ENCODE measurements at regions not wholly inside any gene's neighbourhood (a gene's known extent, or its start where the extent isn't known, plus 50 kb on each side); places are given as distances from the start of the nearest gene placed in this dataset.

DNA sequence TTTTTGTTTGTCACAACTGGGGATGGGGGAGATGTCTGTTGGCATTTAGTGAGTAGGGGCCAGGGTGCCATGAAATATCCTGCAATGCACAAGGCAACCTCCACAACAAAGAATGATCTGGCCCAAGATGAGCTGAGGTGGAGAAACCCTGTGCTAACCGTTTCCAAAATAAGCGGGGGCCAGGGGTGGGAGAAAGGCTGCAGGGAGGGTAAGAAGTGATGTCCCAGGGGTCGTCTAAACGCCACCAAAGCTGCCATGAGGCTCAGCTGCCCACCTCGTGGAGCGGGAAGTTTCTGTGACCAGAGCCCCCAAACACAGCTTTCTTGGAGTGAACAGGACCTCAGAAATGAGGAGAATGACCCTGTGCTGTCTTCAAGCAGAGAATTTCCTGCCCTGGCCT is 76.5 kb upstream of the CDH5 start:
- intact Hi-C loops (cut with micrococcal nuclease): no loop called here

DNA sequence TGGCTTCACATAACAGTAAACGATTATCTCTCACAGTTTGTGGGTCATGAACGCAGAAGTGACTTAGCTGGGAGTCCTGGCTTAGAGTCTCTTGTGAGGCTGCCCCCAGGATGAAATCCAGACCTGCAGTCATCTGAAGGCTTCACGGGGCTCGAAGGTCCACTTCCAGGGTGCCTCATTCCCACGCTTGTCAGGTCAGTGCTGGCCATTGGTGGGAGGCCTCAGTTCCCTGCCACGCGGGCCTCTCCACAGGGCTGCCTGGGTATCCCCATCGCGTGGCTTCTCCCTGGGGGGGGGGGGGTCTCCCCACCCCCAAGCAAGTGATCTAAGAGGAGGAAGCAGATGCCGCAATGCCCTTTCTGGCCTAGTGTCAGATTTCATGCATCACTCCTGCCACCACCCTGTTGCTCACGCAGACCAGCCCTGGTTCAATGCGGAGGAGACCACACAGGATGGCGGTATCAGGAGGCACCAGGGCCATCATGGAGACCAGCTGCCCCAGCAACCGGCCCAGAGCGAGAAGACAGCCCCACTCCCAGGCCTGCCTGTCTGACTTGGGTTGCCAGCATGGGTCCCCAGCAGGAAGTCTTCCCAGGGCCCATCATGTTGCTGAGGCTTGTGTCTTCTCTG is 77.3 kb upstream of the CDH5 start:
- intact Hi-C loops (cut with micrococcal nuclease): no loop called here

DNA sequence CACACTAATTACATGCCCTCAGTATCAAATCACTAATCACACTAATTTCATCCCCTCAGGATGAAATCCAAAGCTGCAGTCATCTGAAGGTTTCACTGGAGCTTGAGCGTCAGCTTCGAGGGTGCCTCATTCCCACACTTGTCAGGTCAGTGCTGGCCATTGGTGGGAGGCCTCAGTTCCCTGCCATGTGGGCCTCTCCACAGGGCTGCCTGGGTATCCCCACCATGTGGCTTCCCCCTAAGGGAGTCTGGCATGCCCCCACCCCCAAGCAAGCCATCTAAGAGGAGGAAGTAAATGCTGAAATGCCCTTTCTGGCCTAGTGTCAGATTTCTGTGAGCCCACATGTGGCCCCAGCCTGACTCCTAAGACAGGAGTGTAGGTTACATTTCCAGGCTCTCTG is 78.6 kb upstream of the CDH5 start:
- intact Hi-C loops (cut with micrococcal nuclease): no loop called here

DNA sequence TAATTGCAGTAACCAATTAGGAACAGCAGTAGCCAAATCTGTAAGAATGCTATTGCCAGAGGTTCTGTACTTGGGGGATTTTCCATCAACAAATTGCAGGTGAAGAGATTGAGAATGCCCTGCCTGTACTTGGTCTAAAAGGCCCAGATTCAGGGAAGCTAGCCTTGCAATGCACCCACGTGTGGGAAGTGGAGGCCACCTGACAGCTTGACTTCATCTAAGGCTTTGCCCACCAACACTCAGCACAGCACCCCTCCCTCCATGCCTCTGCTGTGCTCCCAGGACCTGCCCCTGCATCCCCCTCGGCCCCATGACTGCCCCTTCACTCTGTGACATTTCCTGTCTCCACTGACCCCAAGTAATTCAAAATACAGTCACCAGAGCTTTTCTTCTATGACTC is 79.1 kb upstream of the CDH5 start:
- intact Hi-C loops (cut with micrococcal nuclease): no loop called here

DNA sequence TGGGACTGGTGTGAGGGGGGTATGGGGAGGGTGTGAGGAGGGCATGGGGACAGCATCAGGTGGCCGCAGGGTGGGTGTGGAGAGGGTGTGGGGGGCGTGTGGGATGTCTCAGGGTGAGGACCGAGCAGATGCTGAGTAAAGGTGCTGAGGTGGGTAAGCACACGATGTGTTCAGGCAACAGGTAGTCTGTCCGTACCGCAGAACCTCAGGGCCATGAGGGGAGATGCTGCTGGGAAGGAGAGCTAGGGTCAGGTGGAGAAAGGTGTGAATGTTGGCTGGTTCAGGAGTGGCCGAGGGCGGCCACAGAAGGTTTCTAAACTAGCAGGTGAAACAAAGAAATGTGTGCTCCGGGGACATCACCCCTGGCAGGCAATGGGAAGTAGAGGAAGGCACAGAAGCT is 80.0 kb upstream of the CDH5 start:
- intact Hi-C loops (cut with micrococcal nuclease): no loop called here

DNA sequence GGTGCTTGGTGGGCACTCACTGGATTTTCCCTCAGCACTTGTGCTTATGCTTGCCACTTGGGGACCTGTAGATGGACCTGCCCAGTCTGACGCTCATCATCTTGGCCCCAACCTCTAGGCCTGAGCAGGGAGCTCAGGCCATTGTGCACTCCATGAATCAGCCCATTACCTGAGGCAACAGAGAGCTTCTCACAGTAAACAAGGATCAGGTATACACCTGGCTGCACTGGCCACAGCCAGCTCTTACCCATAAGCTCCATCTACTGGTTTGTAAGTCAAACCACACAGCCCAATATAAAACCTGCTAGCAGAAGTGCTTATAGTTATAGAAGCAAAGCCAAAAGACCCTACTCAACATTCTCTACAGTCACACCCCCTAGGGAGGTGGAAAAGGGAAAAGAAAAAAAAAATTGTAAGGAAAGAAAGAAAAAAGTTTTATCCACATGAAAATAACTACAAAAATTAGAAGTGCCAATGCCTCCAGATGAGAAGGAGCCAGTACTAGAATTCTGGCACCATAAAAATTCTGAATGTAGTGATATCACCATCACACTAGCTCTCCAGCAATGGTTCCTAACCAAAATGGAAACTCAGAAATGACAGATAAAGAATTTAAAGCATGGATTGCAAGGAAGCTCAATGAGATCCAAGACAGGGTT is 87.8 kb upstream of the CDH5 start:
- intact Hi-C loops (cut with micrococcal nuclease): no loop called here

DNA sequence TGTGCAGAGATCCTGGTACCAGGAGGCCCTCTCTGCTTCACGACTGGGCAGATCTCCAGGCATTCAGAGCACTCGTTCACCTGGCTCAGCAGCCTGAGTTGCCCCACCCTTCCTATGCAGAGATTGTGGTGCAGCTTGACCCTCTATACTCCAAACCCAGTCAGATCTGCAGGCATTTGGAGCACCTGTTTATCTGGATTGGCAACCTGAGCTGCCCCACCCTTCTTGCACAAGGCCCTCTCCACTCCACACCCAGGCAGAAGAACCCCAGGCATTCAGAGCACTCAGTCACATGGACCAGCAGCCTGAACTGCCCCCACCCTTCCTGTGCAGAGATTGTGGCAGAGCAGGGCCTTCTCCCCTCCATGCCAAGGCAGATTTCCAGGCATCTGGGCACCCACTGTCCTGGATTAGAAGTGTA is 88.4 kb upstream of the CDH5 start:
- intact Hi-C loops (cut with micrococcal nuclease): no loop called here

DNA sequence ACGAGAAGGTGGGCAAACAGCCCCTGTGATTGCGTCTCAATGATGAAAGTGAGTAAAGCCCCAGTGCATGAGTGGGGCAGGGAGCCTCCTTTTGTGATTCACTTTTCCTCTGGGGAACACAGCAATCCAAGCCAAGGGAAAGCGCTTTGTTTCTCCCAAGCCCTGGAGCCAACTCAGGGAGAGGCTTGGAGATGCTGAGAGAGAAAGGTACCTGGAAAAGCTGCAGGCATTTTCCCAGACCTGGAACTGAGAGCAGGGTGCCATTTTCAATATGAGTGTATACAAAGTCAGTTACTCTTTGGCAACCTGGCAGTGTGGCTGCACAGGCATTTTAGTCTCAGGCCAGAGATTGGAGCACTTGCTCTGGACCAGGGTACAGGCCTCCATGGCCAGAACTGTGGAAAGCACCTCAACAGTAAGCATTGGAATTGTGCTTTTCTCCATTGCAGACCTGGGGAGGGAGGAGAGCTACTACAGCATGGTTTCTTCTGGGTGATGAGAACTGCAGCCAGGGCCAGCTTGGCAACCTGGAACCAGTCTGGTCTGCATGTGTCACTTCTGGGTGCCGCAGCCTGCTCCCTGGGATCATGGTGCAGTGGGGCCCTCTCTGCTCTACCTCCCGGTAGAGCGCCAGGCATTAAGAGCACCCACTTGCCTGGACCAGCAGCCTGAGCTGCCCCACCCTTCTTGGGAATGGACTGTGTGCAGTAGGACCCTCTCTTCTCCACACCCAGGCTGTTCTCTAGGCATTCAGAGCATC is 89.0 kb upstream of the CDH5 start:
- intact Hi-C loops (cut with micrococcal nuclease): no loop called here

DNA sequence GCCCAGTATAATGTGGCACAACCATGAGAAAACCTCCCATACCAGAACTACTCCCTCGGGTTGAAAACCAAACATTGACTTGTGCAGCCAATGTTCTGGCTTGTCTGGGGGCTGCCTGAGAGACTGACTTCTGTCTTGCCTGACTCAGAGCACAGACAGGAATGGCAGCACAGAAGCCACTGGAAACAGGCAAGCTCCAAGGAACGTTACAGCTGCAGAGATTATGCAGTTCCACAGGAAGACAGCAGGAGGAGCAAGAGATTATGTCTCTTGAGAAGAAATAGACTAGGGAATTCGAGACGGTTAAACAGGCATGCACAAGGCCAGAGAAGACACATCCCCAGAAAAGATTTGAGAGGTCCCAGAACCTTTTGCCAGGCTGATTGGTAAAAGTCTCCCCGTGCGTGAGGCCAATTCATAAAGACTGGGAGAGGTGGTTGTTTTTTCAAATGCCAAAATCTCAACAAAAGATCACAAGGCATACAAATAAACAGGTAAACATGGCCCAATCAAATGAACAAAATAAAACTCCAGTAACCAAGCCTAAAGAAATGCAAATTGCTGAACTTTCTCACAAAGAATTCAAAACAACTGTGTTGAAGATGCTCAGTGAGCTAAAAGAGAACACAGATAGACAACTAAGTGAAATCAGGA is 90.6 kb upstream of the CDH5 start:
- intact Hi-C loops (cut with micrococcal nuclease): no loop called here

DNA sequence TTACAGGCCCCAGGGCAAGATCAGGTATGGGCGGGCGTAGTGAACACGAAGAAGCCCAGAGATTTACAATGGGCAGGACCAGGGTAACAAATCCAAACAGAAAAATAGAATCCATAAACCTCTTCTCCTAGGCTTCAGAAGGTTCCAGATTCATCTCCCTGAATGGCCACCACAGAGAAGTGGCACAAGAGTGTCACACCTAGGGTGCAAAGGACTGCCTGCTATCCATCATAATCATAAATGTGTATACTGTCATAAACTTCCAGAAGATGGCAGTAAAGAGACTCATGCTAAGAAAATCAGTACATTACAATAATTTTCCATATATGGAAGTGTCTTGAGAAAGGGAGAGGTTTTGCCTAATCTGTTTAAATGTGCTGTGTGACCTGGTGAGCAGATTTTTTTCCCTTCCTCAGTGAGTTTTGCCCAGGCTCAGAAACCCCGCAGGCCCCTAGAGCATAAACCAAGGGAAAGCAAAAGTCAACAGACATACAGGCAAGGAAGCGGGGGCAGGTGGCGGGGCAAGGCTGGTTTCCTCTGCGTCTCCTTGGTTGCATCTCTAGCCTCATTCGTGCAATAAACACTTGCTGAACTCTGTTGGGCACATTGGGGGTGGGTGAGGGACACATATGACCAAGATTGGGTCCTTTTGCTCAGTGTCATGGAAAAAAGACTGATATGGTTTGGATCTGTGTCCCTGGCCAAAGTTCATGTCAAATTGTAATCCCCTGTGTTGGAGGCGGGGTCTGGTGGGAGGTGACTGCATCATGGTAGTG is 92.0 kb upstream of the CDH5 start:
- intact Hi-C loops (cut with micrococcal nuclease): loop anchor here (1.0 kb wide), 1 partner anchor 41 kb away; no protein-coding TSS in a partner anchor

DNA sequence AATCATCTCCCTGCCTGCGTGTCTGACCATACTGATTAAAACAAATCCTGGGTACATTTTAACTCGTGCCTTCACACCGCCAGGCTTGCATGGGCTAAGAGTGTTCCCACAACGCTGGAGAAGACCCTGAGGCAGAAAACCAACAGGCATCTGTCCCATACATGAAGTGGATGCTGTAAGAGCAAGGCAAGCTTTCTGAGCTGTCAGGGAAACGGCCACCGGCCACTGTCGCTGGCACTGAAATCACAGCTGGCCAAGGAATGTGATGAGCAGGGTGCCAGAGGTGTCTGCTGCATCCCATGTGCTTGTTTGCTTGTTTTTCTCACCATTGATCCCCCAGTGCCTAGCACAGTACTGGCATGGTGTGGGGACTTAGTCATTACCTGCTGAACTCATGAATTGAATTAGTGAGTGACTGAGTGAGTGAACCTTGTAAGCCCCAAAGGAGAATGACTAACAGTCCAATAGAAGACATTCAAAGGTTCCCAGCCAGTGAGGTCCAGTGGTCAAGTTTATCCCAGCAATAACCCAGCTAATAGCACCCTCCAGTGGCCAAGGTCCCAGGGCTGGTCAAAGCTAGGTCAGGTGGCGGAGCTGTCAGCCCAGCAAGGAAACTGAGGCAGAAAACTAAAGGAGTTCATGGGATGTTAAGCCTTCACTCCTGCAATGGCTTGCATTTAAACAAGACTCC is 92.7 kb upstream of the CDH5 start:
- intact Hi-C loops (cut with micrococcal nuclease): loop anchor here (1.0 kb wide), 1 partner anchor 42 kb away; no protein-coding TSS in a partner anchor

DNA sequence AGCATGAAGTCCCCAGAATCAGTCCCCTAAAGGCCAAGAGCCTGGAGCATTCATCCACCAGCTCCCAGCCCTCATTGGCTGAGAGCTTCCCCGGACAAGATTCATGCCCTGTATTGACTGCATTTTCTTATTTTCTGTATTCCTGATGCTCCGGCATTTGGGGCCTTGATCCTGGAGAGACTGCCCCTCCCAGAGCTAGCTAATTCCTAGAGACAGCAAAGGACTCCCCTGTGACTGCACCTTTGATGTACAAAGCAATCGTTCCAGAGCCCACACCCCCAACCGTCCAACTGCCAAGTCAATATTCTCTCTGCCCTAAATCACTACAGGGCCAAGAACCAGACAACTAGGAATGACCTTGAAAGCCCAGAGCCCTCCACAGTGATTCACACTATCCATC is 93.4 kb upstream of the CDH5 start:
- intact Hi-C loops (cut with micrococcal nuclease): no loop called here

DNA sequence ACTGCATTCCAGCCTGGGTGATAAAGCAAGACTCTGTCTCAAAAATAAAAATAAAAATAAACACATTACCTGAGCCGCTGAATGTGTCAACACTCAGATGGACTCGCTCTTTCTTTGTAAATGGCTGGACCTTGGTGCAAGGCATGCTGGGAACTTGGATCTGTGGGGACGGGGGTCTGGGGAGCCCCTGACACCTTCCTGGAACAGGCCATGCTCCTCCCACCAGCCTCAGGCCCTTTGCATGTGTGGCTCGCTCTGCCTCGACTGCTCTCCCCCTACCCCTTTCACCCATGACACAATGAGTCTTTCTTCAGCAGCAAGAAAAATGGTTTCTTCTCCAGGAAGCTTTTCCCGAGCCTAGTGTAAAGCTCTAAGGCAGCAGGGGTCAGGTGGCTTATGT is 94.0 kb upstream of the CDH5 start:
- intact Hi-C loops (cut with micrococcal nuclease): no loop called here

DNA sequence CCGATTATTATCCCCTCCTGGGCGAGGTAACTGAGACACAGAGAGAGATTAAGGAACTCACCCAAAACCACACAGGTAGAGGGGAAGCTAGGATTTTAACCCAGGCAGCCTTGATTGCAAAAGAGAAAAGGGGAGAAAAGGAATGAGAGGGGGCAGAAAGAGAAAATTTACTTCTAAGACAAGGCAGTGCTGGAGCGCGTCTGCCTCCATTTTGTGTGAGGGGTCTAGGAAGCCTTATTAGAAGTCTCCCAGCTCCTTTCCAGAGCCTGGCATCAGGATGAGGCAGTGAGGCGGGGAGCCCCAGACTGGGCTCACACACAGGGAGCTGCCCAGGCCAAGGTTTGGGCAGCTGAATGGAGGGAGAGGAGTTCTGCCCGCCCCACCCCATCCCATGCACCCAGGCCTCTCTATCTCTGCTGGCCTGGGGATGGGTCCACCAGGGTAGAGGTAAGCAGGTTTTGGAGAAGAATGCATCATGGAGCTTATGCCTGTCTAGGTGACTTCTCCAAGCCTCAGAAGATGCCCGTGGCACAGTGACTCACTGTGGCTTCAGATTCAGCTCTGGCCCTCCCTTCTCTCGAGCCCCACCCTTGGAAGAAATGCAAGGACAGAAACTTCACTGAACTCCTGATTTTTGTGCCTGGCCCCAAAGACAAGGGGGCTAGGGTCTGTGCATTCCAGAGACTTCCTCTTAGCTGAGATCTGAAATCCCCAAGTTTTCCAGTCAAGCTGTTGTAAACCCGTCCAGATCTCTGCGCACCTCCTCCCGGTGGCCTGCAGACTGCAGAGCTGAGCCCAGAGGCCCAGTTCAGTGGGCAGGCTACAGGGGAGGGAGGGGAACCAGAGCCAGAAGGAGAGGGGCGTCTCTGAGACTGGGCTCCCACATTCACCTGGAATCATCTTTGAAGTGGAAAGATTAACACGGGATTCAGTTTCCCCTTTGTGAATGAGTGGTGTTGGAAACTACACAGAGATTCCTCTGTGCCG is 95.1 kb upstream of the CDH5 start:
- intact Hi-C loops (cut with micrococcal nuclease): no loop called here

DNA sequence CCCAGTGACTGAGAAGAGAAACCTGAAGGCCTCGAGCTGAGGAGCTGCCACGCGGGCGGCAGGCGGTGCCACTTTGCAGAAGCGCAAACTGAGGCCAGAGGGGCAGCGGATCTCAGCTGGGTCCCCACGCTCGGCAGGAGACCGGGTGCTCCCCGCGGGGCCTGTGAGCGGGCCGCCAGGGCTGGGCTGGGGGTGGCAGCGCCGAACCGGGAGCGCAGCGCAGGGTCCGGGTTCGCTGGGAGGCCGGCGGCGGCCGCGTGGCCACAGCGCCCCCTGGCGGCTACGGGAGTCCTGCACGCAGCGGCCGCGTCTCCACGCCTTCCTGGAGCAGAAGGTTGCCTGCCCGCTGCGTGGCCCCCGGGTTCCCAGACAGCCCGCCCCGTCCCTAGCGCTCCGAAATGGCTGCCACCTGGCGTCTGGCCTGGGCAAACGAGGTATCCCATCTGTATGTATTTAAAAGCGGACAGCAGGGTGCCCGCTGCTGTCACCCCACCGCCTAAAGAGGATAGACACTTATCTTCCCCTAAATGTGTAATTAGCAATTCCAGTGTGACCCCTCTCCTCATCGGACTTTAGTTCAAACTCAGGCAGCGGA is 96.1 kb upstream of the CDH5 start:
- intact Hi-C loops (cut with micrococcal nuclease): no loop called here

DNA sequence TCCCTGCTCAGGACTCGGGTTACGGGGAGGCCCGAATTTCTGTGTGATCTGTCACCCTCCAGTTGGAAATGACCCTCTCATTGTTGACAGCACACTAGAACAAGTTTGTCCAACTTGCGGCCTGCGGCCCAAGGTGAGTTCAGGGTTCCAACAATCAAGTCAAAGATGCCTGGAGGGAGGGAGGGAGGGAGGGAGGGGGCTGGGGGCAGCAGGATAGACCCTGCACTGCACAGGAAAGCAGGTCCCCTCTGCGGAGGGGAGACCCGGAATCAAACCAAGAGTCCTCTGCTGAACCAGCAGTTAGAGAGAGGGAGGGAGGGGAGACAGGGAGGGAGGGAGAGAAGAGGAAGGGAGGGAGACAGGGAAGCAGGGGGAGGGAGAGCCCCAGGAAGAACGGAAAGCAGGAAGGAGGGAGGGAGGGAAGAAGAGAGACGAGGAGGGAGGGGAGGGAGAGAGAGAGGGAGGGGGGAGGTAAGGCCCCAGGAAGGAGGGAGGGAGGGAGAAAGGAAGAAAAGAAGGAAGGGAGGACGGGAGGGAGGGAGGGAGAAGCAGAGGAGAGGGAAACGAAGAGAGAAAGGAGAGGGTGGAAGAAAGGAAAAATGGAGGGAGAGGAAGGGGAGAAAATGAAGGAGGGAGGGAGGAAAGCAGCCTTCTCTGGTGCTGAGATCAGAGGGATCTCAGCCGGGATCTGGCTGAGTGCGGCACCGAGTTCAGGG is 96.7 kb upstream of the CDH5 start:
- intact Hi-C loops (cut with micrococcal nuclease): no loop called here

DNA sequence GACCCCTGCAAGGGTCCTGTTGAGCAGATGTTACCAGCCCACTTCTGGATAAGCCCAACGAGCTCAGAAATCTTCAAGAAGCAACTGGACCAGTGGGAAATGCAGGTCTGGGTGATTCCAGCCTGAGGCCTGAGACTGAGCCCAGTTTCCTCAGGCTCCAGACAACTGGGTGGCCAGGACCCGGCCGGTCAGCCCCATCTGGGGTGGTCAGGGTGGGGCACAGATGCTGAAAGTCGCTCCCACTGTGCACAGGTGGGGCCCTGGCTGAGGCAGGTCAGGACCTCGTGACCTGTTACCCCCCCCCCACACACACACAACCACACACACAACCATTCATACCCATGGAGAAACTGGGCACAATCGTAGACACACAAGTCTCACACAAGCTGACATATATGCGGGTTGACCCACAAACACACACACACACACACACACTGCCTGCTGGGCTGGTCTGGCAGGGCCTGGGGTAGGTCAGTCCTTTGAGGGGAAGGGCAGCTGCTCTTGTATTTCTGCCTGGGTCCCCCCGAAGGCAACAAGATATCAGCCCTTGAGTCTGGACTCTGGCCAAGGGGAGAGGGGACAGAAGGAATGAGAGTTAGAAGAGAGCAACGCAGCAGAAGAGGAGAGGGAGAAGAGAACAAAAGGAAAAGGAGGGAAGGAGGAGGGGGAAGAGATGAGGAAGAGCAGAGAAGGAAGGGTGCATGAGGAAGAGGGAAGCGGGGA is 99.0 kb upstream of the CDH5 start:
- intact Hi-C loops (cut with micrococcal nuclease): no loop called here
